ENCODE measurements at regions not wholly inside any gene's neighbourhood (a gene's known extent, or its start where the extent isn't known, plus 50 kb on each side); places are given as distances from the start of the nearest gene placed in this dataset.

DNA sequence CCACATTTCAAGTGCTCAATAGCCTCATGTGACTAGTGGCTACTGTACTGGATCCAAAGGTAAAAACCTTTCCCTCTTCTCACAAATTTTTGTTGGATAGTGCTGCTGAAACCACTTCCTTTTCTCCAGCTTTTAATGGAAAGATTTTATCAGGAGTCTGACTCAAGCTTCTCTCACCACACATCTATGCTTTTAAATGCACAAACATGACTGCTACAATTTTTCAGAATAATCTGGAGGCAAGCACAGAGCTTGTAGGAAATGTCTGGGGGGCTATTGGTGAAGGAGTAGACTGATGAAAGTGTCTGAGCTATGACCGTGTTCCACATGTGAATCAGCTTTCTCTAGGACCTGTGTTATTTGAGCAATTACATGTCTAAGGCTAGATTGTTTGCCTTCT lies 101.1 kb upstream of the FAT3 start:
- TF ChIP-seq POLR2A (IDR thresholded peaks at IDR 0.05): no peak
- TF ChIP-seq, protein P1, sequence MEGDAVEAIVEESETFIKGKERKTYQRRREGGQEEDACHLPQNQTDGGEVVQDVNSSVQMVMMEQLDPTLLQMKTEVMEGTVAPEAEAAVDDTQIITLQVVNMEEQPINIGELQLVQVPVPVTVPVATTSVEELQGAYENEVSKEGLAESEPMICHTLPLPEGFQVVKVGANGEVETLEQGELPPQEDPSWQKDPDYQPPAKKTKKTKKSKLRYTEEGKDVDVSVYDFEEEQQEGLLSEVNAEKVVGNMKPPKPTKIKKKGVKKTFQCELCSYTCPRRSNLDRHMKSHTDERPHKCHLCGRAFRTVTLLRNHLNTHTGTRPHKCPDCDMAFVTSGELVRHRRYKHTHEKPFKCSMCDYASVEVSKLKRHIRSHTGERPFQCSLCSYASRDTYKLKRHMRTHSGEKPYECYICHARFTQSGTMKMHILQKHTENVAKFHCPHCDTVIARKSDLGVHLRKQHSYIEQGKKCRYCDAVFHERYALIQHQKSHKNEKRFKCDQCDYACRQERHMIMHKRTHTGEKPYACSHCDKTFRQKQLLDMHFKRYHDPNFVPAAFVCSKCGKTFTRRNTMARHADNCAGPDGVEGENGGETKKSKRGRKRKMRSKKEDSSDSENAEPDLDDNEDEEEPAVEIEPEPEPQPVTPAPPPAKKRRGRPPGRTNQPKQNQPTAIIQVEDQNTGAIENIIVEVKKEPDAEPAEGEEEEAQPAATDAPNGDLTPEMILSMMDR (IDR thresholded peaks at IDR 0.05): no peak
